ENCODE measurements at regions not wholly inside any gene's neighbourhood (a gene's known extent, or its start where the extent isn't known, plus 50 kb on each side); places are given as distances from the start of the nearest gene placed in this dataset.

- intact Hi-C loops (cut with micrococcal nuclease): no loop called here
- FAIRE-seq: no peak
- no peak for DNase-seq (ENCODE audit: low read depth, low spot score)
- Histone ChIP-seq H3K9me1 (replicated peaks; ENCODE audit: control insufficient read depth, extremely low read depth, insufficient read depth, low read length) (no peaks in the 10 kb centered on the region), H3K9ac (replicated peaks; ENCODE audit: extremely low read depth, insufficient read depth, low read length) (no peak overlapping the region), H2AFZ (ENCODE audit: low read depth, low read length) (no peak overlapping the region), H3K4me3 (replicated peaks in 1 of 3; ENCODE audit: insufficient read depth in 1 of 3, low read depth in 1 of 3, low read length in 3 of 3) (no peak overlapping the region), H3K27ac (ENCODE audit: insufficient read depth, low read depth, low read length) (no peak overlapping the region), H3K4me1 (ENCODE audit: control insufficient read depth, extremely low read depth, insufficient read depth, low read length) (no peaks in the 10 kb centered on the region), H3K27me3 (ENCODE audit: control insufficient read depth in 2 of 2, insufficient read depth in 2 of 2, low read length in 2 of 2) (no peaks in the 10 kb centered on the region), H4K20me1 (replicated peaks; ENCODE audit: control insufficient read depth, extremely low read depth, insufficient read depth, low read length) (no peaks in the 10 kb centered on the region), H3K9me3 (replicated peaks; ENCODE audit: control insufficient read depth, insufficient read depth, low read length) (peaks cover 3% of the 10 kb centered on the region), H3K36me3 (ENCODE audit: control insufficient read depth in 2 of 2, extremely low read depth in 1 of 2, insufficient read depth in 2 of 2, low read length in 2 of 2) (no peaks in the 10 kb centered on the region), H3K79me2 (ENCODE audit: control insufficient read depth, insufficient read depth, low read length) (no peaks in the 10 kb centered on the region), H3K4me2 (ENCODE audit: insufficient read depth, low read length) (no peak overlapping the region)
- BruUV-seq (replicated peaks): no TSS peak
- CTCF ChIA-PET: no interaction called here
- TF ChIP-seq CTCF (IDR thresholded peaks at IDR 0.05; ENCODE audit: extremely low read depth in 1 of 2, insufficient read depth in 1 of 2, low read depth in 1 of 2, low read length in 2 of 2) (no peak), MYC (IDR thresholded peaks at IDR 0.05; ENCODE audit: low read depth, low read length) (no peak), JUN (IDR thresholded peaks at IDR 0.05; ENCODE audit: borderline replicate concordance, insufficient read depth, insufficient read length, low read depth) (no peak), GATA2 (IDR thresholded peaks at IDR 0.05; ENCODE audit: insufficient read depth, insufficient read length, low read depth, low read length) (no peak), POLR2AphosphoS5 (IDR thresholded peaks at IDR 0.05; ENCODE audit: insufficient read depth, low read depth, low read length) (no peak), EZH2 (IDR thresholded peaks at IDR 0.05; ENCODE audit: borderline replicate concordance, low read depth, low read length, severe bottlenecking) (no peak), MAX (IDR thresholded peaks at IDR 0.05; ENCODE audit: insufficient read depth, insufficient read length) (no peak), POLR2A (IDR thresholded peaks at IDR 0.05; ENCODE audit: low read depth, low read length) (no peak), FOS (IDR thresholded peaks at IDR 0.05; ENCODE audit: borderline replicate concordance, insufficient read depth, low read length) (no peak)
- POLR2A ChIA-PET: no interaction called here
- dilution Hi-C loops (cut with MboI; ENCODE audit: extremely low pct_ligation_motif_present, low sequenced_read_pairs): no loop called here
These were observed 1491.0 kb downstream of the SI start for GRCh38 chr3:163587342-163587741.

Measured in endothelial cell of umbilical vein (primary cell).